ENCODE measurements at regions not wholly inside any gene's neighbourhood (a gene's known extent, or its start where the extent isn't known, plus 50 kb on each side); places are given as distances from the start of the nearest gene placed in this dataset.

- Histone ChIP-seq H3K4me2 (ENCODE audit: low read length) (no peak overlapping the region), H3K9me2 (ENCODE audit: insufficient read depth, low read length) (no peaks in the 10 kb centered on the region), H4K20me1 (ENCODE audit: insufficient read depth, low read length) (no peaks in the 10 kb centered on the region), H3K79me2 (ENCODE audit: insufficient read depth, low read depth, low read length) (no peaks in the 10 kb centered on the region), H3K4me3 (ENCODE audit: low read depth, low read length, poor library complexity, severe bottlenecking) (no peak overlapping the region), H3K9me3 (ENCODE audit: low read length) (no peaks in the 10 kb centered on the region), H2AFZ (ENCODE audit: low read length) (no peak overlapping the region), H3K4me1 (ENCODE audit: insufficient read depth, low read length, poor library complexity, severe bottlenecking) (no peaks in the 10 kb centered on the region), H3K36me3 (ENCODE audit: insufficient read depth, low read length) (no peaks in the 10 kb centered on the region), H3K27ac (ENCODE audit: low read depth, low read length, poor library complexity, severe bottlenecking) (no peak overlapping the region)
- TF ChIP-seq CTCF (conservative IDR thresholded peaks at IDR 0.05; ENCODE audit: low read length) (no peak), EZH2phosphoT487 (IDR thresholded peaks at IDR 0.05; ENCODE audit: borderline replicate concordance, low read depth, low read length) (no peak)
- DNase-seq (ENCODE audit: low spot score), result no peak
- ChIA-PET POLR2A (no interaction called here), CTCF (ENCODE audit: unreplicated experiment) (no interaction called here)
- intact Hi-C loops (cut with micrococcal nuclease; ENCODE audit: unreplicated experiment), result loop anchor here (10.0 kb wide), 1 partner anchor 1517 kb away; no protein-coding TSS in a partner anchor
- no TSS peak for BruUV-seq (replicated peaks)
These were observed 365.9 kb upstream of the GALNT5 start for GRCh38 chr2:156891609-156892008.

GRCh38 chr2:156892467-156893281, 364.8 kb upstream of the GALNT5 start:
- Histone ChIP-seq H4K20me1 (ENCODE audit: insufficient read depth, low read length) (no peaks in the 10 kb centered on the region), H3K79me2 (ENCODE audit: insufficient read depth, low read depth, low read length) (no peaks in the 10 kb centered on the region), H2AFZ (ENCODE audit: low read length) (no peak overlapping the region), H3K36me3 (ENCODE audit: insufficient read depth, low read length) (no peaks in the 10 kb centered on the region), H3K4me1 (ENCODE audit: insufficient read depth, low read length, poor library complexity, severe bottlenecking) (no peaks in the 10 kb centered on the region), H3K9me3 (ENCODE audit: low read length) (no peaks in the 10 kb centered on the region), H3K27ac (ENCODE audit: low read depth, low read length, poor library complexity, severe bottlenecking) (no peak overlapping the region), H3K4me3 (ENCODE audit: low read depth, low read length, poor library complexity, severe bottlenecking) (no peak overlapping the region), H3K4me2 (ENCODE audit: low read length) (no peak overlapping the region), H3K9me2 (ENCODE audit: insufficient read depth, low read length) (no peaks in the 10 kb centered on the region)
- peak; percentile 15 for DNase-seq (ENCODE audit: low spot score)
- BruUV-seq (replicated peaks), result no TSS peak
- TF ChIP-seq EZH2phosphoT487 (IDR thresholded peaks at IDR 0.05; ENCODE audit: borderline replicate concordance, low read depth, low read length) (no peak), CTCF (conservative IDR thresholded peaks at IDR 0.05; ENCODE audit: low read length) (peak; percentile 69)
- ChIA-PET POLR2A (no interaction called here), CTCF (ENCODE audit: unreplicated experiment) (no interaction called here)
- intact Hi-C loops (cut with micrococcal nuclease; ENCODE audit: unreplicated experiment), result loop anchor here (10.0 kb wide), 1 partner anchor 1518 kb away; no protein-coding TSS in a partner anchor

GRCh38 chr2:156896294-156896693, 361.2 kb upstream of the GALNT5 start:
- no peaks in the 10 kb centered on the region for H3K79me2 ChIP-seq (ENCODE audit: insufficient read depth, low read depth, low read length)
- H3K4me2 ChIP-seq (ENCODE audit: low read length), result no peak overlapping the region
- H3K9me2 ChIP-seq (ENCODE audit: insufficient read depth, low read length), result no peaks in the 10 kb centered on the region
- H4K20me1 ChIP-seq (ENCODE audit: insufficient read depth, low read length), result no peaks in the 10 kb centered on the region
- TF ChIP-seq EZH2phosphoT487 (IDR thresholded peaks at IDR 0.05; ENCODE audit: borderline replicate concordance, low read depth, low read length) (no peak), CTCF (conservative IDR thresholded peaks at IDR 0.05; ENCODE audit: low read length) (no peak)
- ChIA-PET POLR2A (interaction anchor here (0.7 kb wide), 1 partner anchor 43 kb away, joined by 3 read pairs; no protein-coding TSS in a partner anchor), CTCF (ENCODE audit: unreplicated experiment) (no interaction called here)
- no peak overlapping the region for H2AFZ ChIP-seq (ENCODE audit: low read length)
- no peak overlapping the region for H3K4me3 ChIP-seq (ENCODE audit: low read depth, low read length, poor library complexity, severe bottlenecking)
- H3K9me3 ChIP-seq (ENCODE audit: low read length), result no peaks in the 10 kb centered on the region
- no peaks in the 10 kb centered on the region for H3K36me3 ChIP-seq (ENCODE audit: insufficient read depth, low read length)
- no peak for DNase-seq (ENCODE audit: low spot score)
- intact Hi-C loops (cut with micrococcal nuclease; ENCODE audit: unreplicated experiment), result loop anchor here (10.0 kb wide), 1 partner anchor 1521 kb away; no protein-coding TSS in a partner anchor
- no peak overlapping the region for H3K27ac ChIP-seq (ENCODE audit: low read depth, low read length, poor library complexity, severe bottlenecking)
- no TSS peak for BruUV-seq (replicated peaks)
- no peaks in the 10 kb centered on the region for H3K4me1 ChIP-seq (ENCODE audit: insufficient read depth, low read length, poor library complexity, severe bottlenecking)

All from OCI-LY7 (cell line).